ENCODE measurements at regions not wholly inside any gene's neighbourhood (a gene's known extent, or its start where the extent isn't known, plus 50 kb on each side); places are given as distances from the start of the nearest gene placed in this dataset.
"Not testable (repeated sequence)": the region's sequence is repeated elsewhere in the genome, so short reads cannot be mapped to it uniquely, and the experiment has no call there.

- Mint-ChIP-seq H3K4me3 (no peak overlapping the region), H3K9me3 (peaks cover 12% of the 10 kb centered on the region), H3K4me1 (no peaks in the 10 kb centered on the region), H3K27ac (no peak overlapping the region), H3K36me3 (ENCODE audit: low read depth) (peaks cover 5% of the 10 kb centered on the region), H3K27me3 (ENCODE audit: low read depth) (peaks cover 4% of the 10 kb centered on the region)
- no peak for TF ChIP-seq CTCF (IDR thresholded peaks at IDR 0.05; ENCODE audit: unreplicated experiment in 3 of 3)
Measured at GRCh38 chr10:53491774-53492173, 719.2 kb upstream of the MBL2 start.

GRCh38 chr10:53490553-53490952 lies 718.0 kb upstream of the MBL2 start:
- Mint-ChIP-seq H3K27ac (no peak overlapping the region), H3K36me3 (ENCODE audit: low read depth) (peaks cover 13% of the 10 kb centered on the region), H3K4me3 (no peak overlapping the region), H3K27me3 (ENCODE audit: low read depth) (peaks cover 4% of the 10 kb centered on the region), H3K4me1 (no peaks in the 10 kb centered on the region), H3K9me3 (peaks cover 20% of the 10 kb centered on the region)
- TF ChIP-seq CTCF (IDR thresholded peaks at IDR 0.05; ENCODE audit: unreplicated experiment in 3 of 3), result no peak

GRCh38 chr10:53489335-53490182 lies 717.0 kb upstream of the MBL2 start:
- H3K36me3 Mint-ChIP-seq (ENCODE audit: low read depth), result peaks cover 14% of the 10 kb centered on the region
- peaks cover 24% of the 10 kb centered on the region for H3K9me3 Mint-ChIP-seq
- H3K27me3 Mint-ChIP-seq (ENCODE audit: low read depth), result peaks cover 4% of the 10 kb centered on the region
- H3K27ac Mint-ChIP-seq, result no peak overlapping the region
- no peak overlapping the region for H3K4me3 Mint-ChIP-seq
- no peaks in the 10 kb centered on the region for H3K4me1 Mint-ChIP-seq
- TF ChIP-seq CTCF (IDR thresholded peaks at IDR 0.05; ENCODE audit: unreplicated experiment in 3 of 3), result no peak

GRCh38 chr10:53487019-53487983 lies 714.7 kb upstream of the MBL2 start:
- peaks cover 11% of the 10 kb centered on the region for H3K36me3 Mint-ChIP-seq (ENCODE audit: low read depth)
- H3K4me1 Mint-ChIP-seq, result no peaks in the 10 kb centered on the region
- no peak overlapping the region for H3K27ac Mint-ChIP-seq
- no peak for TF ChIP-seq CTCF (IDR thresholded peaks at IDR 0.05; ENCODE audit: unreplicated experiment in 3 of 3)
- peaks cover 19% of the 10 kb centered on the region for H3K9me3 Mint-ChIP-seq
- peaks cover under 1% of the 10 kb centered on the region for H3K27me3 Mint-ChIP-seq (ENCODE audit: low read depth)
- no peak overlapping the region for H3K4me3 Mint-ChIP-seq

GRCh38 chr10:53485422-53485821 lies 712.8 kb upstream of the MBL2 start:
- H3K27me3 Mint-ChIP-seq (ENCODE audit: low read depth); H3K27ac Mint-ChIP-seq; H3K4me3 Mint-ChIP-seq; H3K4me1 Mint-ChIP-seq: not testable (repeated sequence)
- H3K36me3 Mint-ChIP-seq (ENCODE audit: low read depth), result peaks cover 11% of the 10 kb centered on the region
- H3K9me3 Mint-ChIP-seq, result peaks cover 19% of the 10 kb centered on the region

- Mint-ChIP-seq H3K27me3 (ENCODE audit: low read depth) (no peaks in the 10 kb centered on the region), H3K27ac (no peak overlapping the region), H3K4me1 (no peaks in the 10 kb centered on the region), H3K4me3 (no peak overlapping the region), H3K36me3 (ENCODE audit: low read depth) (peaks cover under 1% of the 10 kb centered on the region), H3K9me3 (peaks cover 1% of the 10 kb centered on the region)
- no peak for TF ChIP-seq CTCF (IDR thresholded peaks at IDR 0.05; ENCODE audit: unreplicated experiment in 3 of 3)
Measured at GRCh38 chr10:53479365-53479764, 706.8 kb upstream of the MBL2 start.
